OCI-LY7 (cell line): ENCODE measurements at regions not wholly inside any gene's neighbourhood (a gene's known extent, or its start where the extent isn't known, plus 50 kb on each side); places are given as distances from the start of the nearest gene placed in this dataset.

ENCODE experiments used
- BruUV-seq: library from RNA; stranded (reverse); fragments of 400-500 nt; replicated peaks from 2 replicates; lab custom pipeline; 2021; lab: Mats Ljungman, UMichigan
- CTCF ChIA-PET: fragments of 300-600 bp; sonication (Branson Sonifier 250); formaldehyde crosslinking; loops from one replicate; lab custom pipeline; 2022; ENCODE audit warnings: antibody characterized with exemption; ENCODE audit not compliant: unreplicated experiment; lab: Charles Lee
- POLR2A ChIA-PET: fragments of 300-600 bp; sonication (Branson Sonifier 250); formaldehyde crosslinking; loops from one replicate; lab custom pipeline; 2022; ENCODE audit warnings: antibody characterized with exemption; lab: Charles Lee
- DNase-seq: peaks from one replicate; pipeline ENCODE4 v3.0.0-alpha.2; 2015; ENCODE audit warnings: low spot score
- H2AFZ ChIP-seq: fragments of 200-600 bp; sonication (generic), shearing (Covaris generic); 2 replicates; pipeline ENCODE4 v1.6.1; 2014; ENCODE audit warnings: mild to moderate bottlenecking, antibody characterized with exemption, low read length, moderate library complexity
- H3K27ac ChIP-seq: fragments of 200-600 bp; sonication (generic); 2 replicates; pipeline ENCODE4 v1.5.1; 2014; ENCODE audit warnings: mixed run types, low read depth, mild to moderate bottlenecking, moderate library complexity, low read length, inconsistent platforms; ENCODE audit not compliant: poor library complexity, severe bottlenecking
- H3K36me3 ChIP-seq: fragments of 200-600 bp; sonication (generic); 2 replicates; pipeline ENCODE4 v1.6.1; 2014; ENCODE audit warnings: mild to moderate bottlenecking, antibody characterized with exemption, low read length, moderate library complexity, mixed read lengths; ENCODE audit not compliant: insufficient read depth
- H3K4me1 ChIP-seq: fragments of 200-600 bp; sonication (generic); 2 replicates; pipeline ENCODE4 v1.5.1; 2014; ENCODE audit warnings: mild to moderate bottlenecking, low read length; ENCODE audit not compliant: insufficient read depth, poor library complexity, severe bottlenecking
- H3K4me2 ChIP-seq: fragments of 200-600 bp; sonication (generic); 2 replicates; pipeline ENCODE4 v1.6.1; 2014; ENCODE audit warnings: mild to moderate bottlenecking, low read length
- H3K4me3 ChIP-seq: fragments of 200-600 bp; sonication (generic); 2 replicates; pipeline ENCODE4 v1.5.1; 2014; ENCODE audit warnings: mild to moderate bottlenecking, low read depth, low read length; ENCODE audit not compliant: poor library complexity, severe bottlenecking
- H3K79me2 ChIP-seq: fragments of 200-600 bp; sonication (generic); 2 replicates; pipeline ENCODE4 v1.6.1; 2016; ENCODE audit warnings: low read depth, mild to moderate bottlenecking, low read length, moderate library complexity, mixed read lengths; ENCODE audit not compliant: insufficient read depth
- H3K9me2 ChIP-seq: fragments of 200-600 bp; sonication (generic); 2 replicates; pipeline ENCODE4 v1.6.1; 2016; ENCODE audit warnings: mild to moderate bottlenecking, low read length, mixed read lengths; ENCODE audit not compliant: insufficient read depth
- H3K9me3 ChIP-seq: fragments of 200-600 bp; sonication (generic); 2 replicates; pipeline ENCODE4 v1.6.1; 2014; ENCODE audit warnings: mild to moderate bottlenecking, mixed run types, low read length, mixed read lengths
- H4K20me1 ChIP-seq: fragments of 200-600 bp; sonication (generic); 2 replicates; pipeline ENCODE4 v1.6.1; 2014; ENCODE audit warnings: mild to moderate bottlenecking, antibody characterized with exemption, low read length, moderate library complexity, mixed read lengths; ENCODE audit not compliant: insufficient read depth
- EZH2phosphoT487 ChIP-seq: fragments of 200-600 bp; sonication (generic); IDR thresholded peaks from 2 replicates; pipeline ENCODE4 v1.6.1; 2018; ENCODE audit warnings: low read depth, borderline replicate concordance, mild to moderate bottlenecking, mixed run types, antibody characterized with exemption, low read length, moderate library complexity, mixed read lengths
- intact Hi-C: fragments of 100-400 bp; cut with micrococcal nuclease; formaldehyde crosslinking; loops from one replicate; pipeline ENCODE4 v1.10.0; 2022; ENCODE audit not compliant: unreplicated experiment
- TF ChIP-seq, protein P1 (sequence below): fragments of 200-600 bp; sonication (generic); conservative IDR thresholded peaks from 2 replicates; pipeline ENCODE4 v1.5.1; 2014; ENCODE audit warnings: mild to moderate bottlenecking, antibody characterized with exemption, low read length, moderate library complexity, mixed read lengths

DNA sequence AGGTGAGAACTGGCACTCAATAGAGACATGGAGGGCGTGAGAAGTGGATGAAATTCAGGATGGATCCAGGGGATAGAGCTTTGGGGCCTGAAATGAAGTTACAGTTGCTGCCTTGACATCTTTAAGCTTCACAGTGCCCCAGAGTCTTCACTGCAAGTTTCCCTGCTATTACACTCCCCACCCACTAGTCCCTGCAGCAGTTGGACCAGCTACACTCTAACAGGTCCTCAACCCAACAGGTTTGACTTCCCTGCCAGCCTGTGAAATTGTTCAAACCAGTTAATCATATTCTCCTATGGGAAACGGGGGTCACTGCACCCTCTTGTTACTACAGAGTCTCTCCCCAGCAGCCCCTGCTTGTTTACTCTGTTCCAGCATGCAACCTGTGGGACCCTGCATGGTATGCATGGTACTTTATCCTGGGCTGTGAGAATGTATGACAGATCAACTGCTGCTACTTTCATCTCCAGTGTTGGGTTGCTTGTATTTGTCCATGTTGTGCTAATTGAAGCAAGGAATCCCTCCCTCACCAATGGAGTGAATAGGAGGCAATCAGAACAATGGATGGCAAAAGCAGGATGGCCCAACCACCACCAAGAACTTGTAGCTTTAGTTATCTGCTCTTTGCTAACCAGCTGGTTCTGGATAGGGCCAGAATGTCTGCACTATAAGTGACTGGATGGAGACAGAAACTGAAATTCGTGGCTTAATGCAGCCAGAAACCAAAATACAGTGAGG is 314.2 kb downstream of the OLFM4 start:
- H3K9me2 ChIP-seq: no peaks in the 10 kb centered on the region
- ChIA-PET CTCF (no interaction called here), POLR2A (no interaction called here)
- H3K27ac ChIP-seq: no peak overlapping the region
- no peaks in the 10 kb centered on the region for H3K79me2 ChIP-seq
- no peak overlapping the region for H2AFZ ChIP-seq
- no TSS peak for BruUV-seq
- no peaks in the 10 kb centered on the region for H3K4me1 ChIP-seq
- H3K36me3 ChIP-seq: no peaks in the 10 kb centered on the region
- no peaks in the 10 kb centered on the region for H3K9me3 ChIP-seq
- DNase-seq: no peak
- no peak overlapping the region for H3K4me2 ChIP-seq
- no peak overlapping the region for H3K4me3 ChIP-seq
- TF ChIP-seq, protein P1, sequence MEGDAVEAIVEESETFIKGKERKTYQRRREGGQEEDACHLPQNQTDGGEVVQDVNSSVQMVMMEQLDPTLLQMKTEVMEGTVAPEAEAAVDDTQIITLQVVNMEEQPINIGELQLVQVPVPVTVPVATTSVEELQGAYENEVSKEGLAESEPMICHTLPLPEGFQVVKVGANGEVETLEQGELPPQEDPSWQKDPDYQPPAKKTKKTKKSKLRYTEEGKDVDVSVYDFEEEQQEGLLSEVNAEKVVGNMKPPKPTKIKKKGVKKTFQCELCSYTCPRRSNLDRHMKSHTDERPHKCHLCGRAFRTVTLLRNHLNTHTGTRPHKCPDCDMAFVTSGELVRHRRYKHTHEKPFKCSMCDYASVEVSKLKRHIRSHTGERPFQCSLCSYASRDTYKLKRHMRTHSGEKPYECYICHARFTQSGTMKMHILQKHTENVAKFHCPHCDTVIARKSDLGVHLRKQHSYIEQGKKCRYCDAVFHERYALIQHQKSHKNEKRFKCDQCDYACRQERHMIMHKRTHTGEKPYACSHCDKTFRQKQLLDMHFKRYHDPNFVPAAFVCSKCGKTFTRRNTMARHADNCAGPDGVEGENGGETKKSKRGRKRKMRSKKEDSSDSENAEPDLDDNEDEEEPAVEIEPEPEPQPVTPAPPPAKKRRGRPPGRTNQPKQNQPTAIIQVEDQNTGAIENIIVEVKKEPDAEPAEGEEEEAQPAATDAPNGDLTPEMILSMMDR: no peak
- no peak for TF ChIP-seq EZH2phosphoT487
- intact Hi-C loops: no loop called here
- no peaks in the 10 kb centered on the region for H4K20me1 ChIP-seq

DNA sequence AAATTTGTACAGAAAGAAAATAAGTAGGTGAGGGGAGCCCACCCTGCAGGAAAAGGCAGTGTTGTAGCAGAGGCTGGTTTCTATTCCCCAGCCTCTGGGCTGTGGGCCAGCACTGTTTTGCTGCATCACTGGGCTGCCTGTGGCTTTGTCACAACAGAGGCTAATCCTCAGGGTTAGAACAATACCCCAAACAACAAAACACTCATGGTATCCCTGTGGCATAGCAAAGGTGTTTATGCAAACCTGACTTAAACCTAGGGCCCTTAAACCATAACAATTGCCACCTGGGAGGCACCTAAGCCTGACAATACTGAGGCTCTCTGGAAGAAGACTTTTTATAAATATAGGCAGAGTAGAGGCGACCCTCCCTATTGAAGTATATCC is 314.7 kb downstream of the OLFM4 start:
- Histone ChIP-seq H4K20me1 (no peaks in the 10 kb centered on the region), H3K9me3 (no peaks in the 10 kb centered on the region), H3K4me3 (no peak overlapping the region), H2AFZ (no peak overlapping the region), H3K4me1 (no peaks in the 10 kb centered on the region), H3K4me2 (no peak overlapping the region), H3K36me3 (no peaks in the 10 kb centered on the region), H3K9me2 (no peaks in the 10 kb centered on the region), H3K79me2 (no peaks in the 10 kb centered on the region), H3K27ac (no peak overlapping the region)
- CTCF ChIA-PET: no interaction called here
- no peak for TF ChIP-seq EZH2phosphoT487
- TF ChIP-seq, protein P1: no peak
- POLR2A ChIA-PET: no interaction called here
- DNase-seq: no peak
- intact Hi-C loops: no loop called here
- no TSS peak for BruUV-seq

DNA sequence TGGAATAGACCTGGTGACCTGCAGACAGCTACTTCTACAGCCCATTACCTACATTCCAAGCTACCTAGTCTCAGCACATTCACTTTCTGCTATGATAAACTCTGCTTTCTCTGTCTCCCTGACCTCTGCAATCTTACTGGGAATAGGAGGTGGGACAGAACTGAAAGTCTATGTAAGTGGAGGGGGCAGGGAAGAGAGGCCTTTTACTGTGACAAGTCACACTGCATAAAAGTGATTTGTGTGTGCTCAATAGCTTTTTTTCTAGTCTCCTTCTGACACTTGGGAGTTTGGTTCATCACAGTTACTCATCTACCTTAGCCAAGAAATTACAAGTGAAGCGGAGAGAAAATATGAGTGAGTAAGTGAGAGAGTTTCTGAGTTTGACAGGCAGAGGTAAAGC is 322.4 kb downstream of the OLFM4 start:
- Histone ChIP-seq H3K9me2 (no peaks in the 10 kb centered on the region), H3K4me2 (no peak overlapping the region), H3K9me3 (no peaks in the 10 kb centered on the region), H3K27ac (no peak overlapping the region), H3K79me2 (no peaks in the 10 kb centered on the region), H3K4me3 (no peak overlapping the region), H3K36me3 (no peaks in the 10 kb centered on the region), H3K4me1 (no peaks in the 10 kb centered on the region), H2AFZ (no peak overlapping the region), H4K20me1 (no peaks in the 10 kb centered on the region)
- POLR2A ChIA-PET: no interaction called here
- DNase-seq: no peak
- no peak for TF ChIP-seq EZH2phosphoT487
- TF ChIP-seq, protein P1: no peak
- intact Hi-C loops: no loop called here
- CTCF ChIA-PET: interaction anchor here (0.6 kb wide), 1 partner anchor 334 kb away, joined by 4 read pairs; no protein-coding TSS in a partner anchor
- BruUV-seq: no TSS peak
